K562 (cell line): ENCODE measurements at regions not wholly inside any gene's neighbourhood (a gene's known extent, or its start where the extent isn't known, plus 50 kb on each side); places are given as distances from the start of the nearest gene placed in this dataset.

Experiments used
- ATAC-seq: fragments of 200-7000 bp; cut with Tn5 transposase; 3 replicates; pipeline ENCODE4 v1.9.1; 2020; ENCODE audit warnings: moderate library complexity
- BruUV-seq: library from RNA; stranded (reverse); fragments of 400-500 nt; replicated peaks from 2 replicates; lab custom pipeline; 2021; lab: Mats Ljungman, UMichigan
- CTCF ChIA-PET: fragments of 300-600 bp; formaldehyde crosslinking; extraction: SDS; loops from one replicate; lab custom pipeline; 2021; ENCODE audit warnings: low intra/inter-chr PET ratio; lab: Yijun Ruan, JAX
- POLR2A ChIA-PET: fragments of 300-600, 350-650 bp; sonication (Branson Sonifier 250); formaldehyde crosslinking; extraction: SDS; loops from one replicate; lab custom pipeline; 2021; ENCODE audit warnings: antibody characterized with exemption, inconsistent platforms; lab: Yijun Ruan, JAX
- DNase-seq, 4 experiments: peaks; one replicate each; pipeline versions ENCODE4 v3.0.0 to v3.0.0-alpha.2; 2011 to 2018; ENCODE audit warnings: low spot score in 3 of 4, mixed read lengths in 3 of 4; ENCODE audit errors: extremely low read depth in 1 of 4
- FAIRE-seq: peaks from 2 replicates; lab custom pipeline; 2011; peaks lifted over from hg19 to GRCh38; lab: Jason Lieb, UNC
- H2AFZ ChIP-seq: 2 replicates; pipeline ENCODE4 v1.6.0; 2011; ENCODE audit warnings: low read depth, low read length, control low read depth, inconsistent platforms
- H3K27ac ChIP-seq: fragments of 200-600 bp; 3 replicates; pipeline ENCODE4 v1.8.0; 2011; ENCODE audit warnings: low read depth, mild to moderate bottlenecking, control low read depth, inconsistent platforms, low read length, moderate library complexity, mixed read lengths; ENCODE audit errors: extremely low read depth
- H3K27me3 ChIP-seq, 2 experiments: fragments of 300-600 bp in 1 of 2; 2 replicates in 1 of 2; 3 replicates in 1 of 2; pipeline versions ENCODE4 v1.6.0 to v1.8.0; 2011; ENCODE audit warnings: inconsistent platforms in 2 of 2, low read length in 2 of 2, mild to moderate bottlenecking in 1 of 2, mixed read lengths in 1 of 2, moderate library complexity in 1 of 2; ENCODE audit not compliant: control insufficient read depth in 2 of 2, insufficient read depth in 2 of 2
- H3K36me3 ChIP-seq: fragments of 300-600 bp; 3 replicates; pipeline ENCODE4 v1.8.0; 2011; ENCODE audit warnings: mild to moderate bottlenecking, low read length, inconsistent platforms; ENCODE audit not compliant: control insufficient read depth, insufficient read depth
- H3K4me1 ChIP-seq, 2 experiments: fragments of 200-600 bp in 1 of 2; replicated peaks in 1 of 2; 2 replicates in 1 of 2; 3 replicates in 1 of 2; pipeline versions ENCODE4 v1.5.1 to v1.8.0; 2011; ENCODE audit warnings: inconsistent platforms in 2 of 2, low read length in 2 of 2, mild to moderate bottlenecking in 1 of 2, mixed read lengths in 1 of 2, moderate library complexity in 1 of 2; ENCODE audit not compliant: control insufficient read depth in 2 of 2, insufficient read depth in 2 of 2
- H3K4me2 ChIP-seq: 2 replicates; pipeline ENCODE4 v1.6.1; 2011; ENCODE audit warnings: low read length, control low read depth, inconsistent platforms, mixed read lengths; ENCODE audit not compliant: insufficient read depth
- H3K4me3 ChIP-seq: fragments of 200-600 bp; sonication (generic), shearing (Covaris generic); 2 replicates; pipeline ENCODE4 v1.5.1; 2016; ENCODE audit warnings: control low read depth, inconsistent platforms
- H3K79me2 ChIP-seq: fragments of 200-600 bp; 3 replicates; pipeline ENCODE4 v1.8.0; 2011; ENCODE audit warnings: low read length, inconsistent platforms; ENCODE audit not compliant: control insufficient read depth, insufficient read depth
- H3K9ac ChIP-seq, 2 experiments: 2 replicates each; pipeline versions ENCODE4 v1.6.0 to v1.6.1; 2011; ENCODE audit warnings: low read depth in 2 of 2, low read length in 2 of 2, control low read depth in 1 of 2, inconsistent platforms in 1 of 2, mild to moderate bottlenecking in 1 of 2, mixed read lengths in 1 of 2; ENCODE audit not compliant: insufficient read depth in 1 of 2
- H3K9me1 ChIP-seq: one replicate; pipeline ENCODE4 v1.6.0; 2011; ENCODE audit warnings: inconsistent platforms, mild to moderate bottlenecking, low read length, moderate library complexity; ENCODE audit not compliant: control insufficient read depth, insufficient read depth
- H3K9me3 ChIP-seq: replicated peaks from 2 replicates; pipeline ENCODE4 v1.5.1; 2011; ENCODE audit warnings: low read depth, low read length, inconsistent platforms; ENCODE audit not compliant: control insufficient read depth, insufficient read depth
- H4K20me1 ChIP-seq: replicated peaks from 2 replicates; pipeline ENCODE4 v1.6.1; 2011; ENCODE audit warnings: low read length, inconsistent platforms, mixed read lengths; ENCODE audit not compliant: control insufficient read depth, insufficient read depth
- HOXB6 ChIP-seq: fragments of 250-450 bp; sonication (Bioruptor Pico); IDR thresholded peaks from 2 replicates; pipeline ENCODE4 v1.5.1; 2022; ENCODE audit warnings: mild to moderate bottlenecking, borderline replicate concordance
- MBD2 ChIP-seq: sonication (generic); IDR thresholded peaks from 2 replicates; pipeline ENCODE4 v1.6.1; 2016; ENCODE audit warnings: low read depth, borderline replicate concordance
- WGBS: fragments of 100-300 bp; shearing (Covaris generic); methylation state at CpG from one replicate; pipeline ENCODE4 v1.1.6; 2016; ENCODE audit warnings: low coverage, mixed read lengths; ENCODE audit not compliant: insufficient coverage; ENCODE audit errors: missing lambda C conversion rate; 5-methylcytosine and 5-hydroxymethylcytosine counted together
- in situ Hi-C: fragments of 300-500 bp; cut with MboI; formaldehyde crosslinking; loops from 4 replicates; pipeline ENCODE4 v1.15.0; 2018; ENCODE audit warnings: inconsistent platforms, mixed read lengths
- intact Hi-C: fragments of 100-400 bp; cut with micrococcal nuclease; formaldehyde crosslinking; loops from 2 replicates; pipeline ENCODE4 v1.14.2; 2022
- TF ChIP-seq, protein P1 (sequence below): sonication (generic); formaldehyde crosslinking; IDR thresholded peaks from 2 replicates; pipeline ENCODE4 v1.4.0; 2020; ENCODE audit warnings: mild to moderate bottlenecking, missing genetic modification reagents

DNA sequence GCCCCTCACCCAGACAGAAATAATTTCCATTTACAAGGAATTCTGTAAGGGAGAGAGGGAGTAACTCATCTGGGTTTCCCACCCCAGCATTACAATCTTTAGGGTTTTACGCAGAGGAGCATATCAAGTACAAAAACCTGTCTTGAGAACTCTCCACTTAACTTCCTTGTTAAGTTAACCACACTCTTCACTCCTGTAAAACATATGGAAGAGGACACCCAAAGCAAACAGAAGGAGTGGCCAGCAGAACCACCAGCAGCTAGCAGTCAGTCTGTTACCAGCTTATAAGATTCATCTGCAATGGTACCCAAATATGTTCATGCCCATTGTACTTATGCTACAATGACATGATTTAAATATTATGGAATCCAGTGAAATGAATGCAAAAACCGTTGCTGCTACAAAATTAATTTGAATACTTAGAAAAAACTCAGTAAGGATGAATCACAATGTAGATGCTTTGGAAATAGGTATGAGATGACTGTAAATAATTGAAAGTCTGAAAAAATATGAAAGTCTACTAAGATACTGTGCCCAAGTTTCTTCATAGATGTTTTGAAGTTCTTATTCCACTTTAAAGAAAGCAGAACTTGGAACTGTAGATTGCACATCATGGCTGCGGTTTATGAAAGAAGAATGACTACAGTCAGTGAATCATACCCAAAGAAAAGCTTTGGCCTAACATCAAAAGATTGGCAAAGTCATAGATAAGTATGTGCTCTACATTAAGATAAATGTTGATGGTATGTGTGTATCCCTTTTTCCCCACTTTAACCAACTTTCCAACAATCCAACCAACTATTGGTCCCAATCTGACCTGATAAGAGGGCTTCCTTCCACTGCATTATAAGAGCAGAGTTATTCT is 233.6 kb downstream of the ACTL7B start:
- Histone ChIP-seq H3K27ac (no peak overlapping the region), H2AFZ (no peak overlapping the region), H3K4me2 (no peak overlapping the region), H3K9me1 (no peaks in the 10 kb centered on the region), H3K4me3 (no peak overlapping the region), H3K79me2 (no peaks in the 10 kb centered on the region), H3K4me1 (peaks cover 0 to 4% of the 10 kb centered on the region in 2 experiments; a peak in 1 of 5 replicates), H3K9me3 (no peaks in the 10 kb centered on the region), H3K9ac (no peak overlapping the region), H3K36me3 (no peaks in the 10 kb centered on the region), H4K20me1 (no peaks in the 10 kb centered on the region), H3K27me3 (no peaks in the 10 kb centered on the region)
- intact Hi-C loops, result no loop called here
- POLR2A ChIA-PET, result interaction anchor here (1.7 kb wide), 1 partner anchor 14 kb away, joined by 3 read pairs; no protein-coding TSS in a partner anchor
- DNase-seq (no peak), ATAC-seq (no peak), FAIRE-seq (no peak)
- BruUV-seq, result no TSS peak
- in situ Hi-C loops, result no loop called here
- TF ChIP-seq, protein P1, sequence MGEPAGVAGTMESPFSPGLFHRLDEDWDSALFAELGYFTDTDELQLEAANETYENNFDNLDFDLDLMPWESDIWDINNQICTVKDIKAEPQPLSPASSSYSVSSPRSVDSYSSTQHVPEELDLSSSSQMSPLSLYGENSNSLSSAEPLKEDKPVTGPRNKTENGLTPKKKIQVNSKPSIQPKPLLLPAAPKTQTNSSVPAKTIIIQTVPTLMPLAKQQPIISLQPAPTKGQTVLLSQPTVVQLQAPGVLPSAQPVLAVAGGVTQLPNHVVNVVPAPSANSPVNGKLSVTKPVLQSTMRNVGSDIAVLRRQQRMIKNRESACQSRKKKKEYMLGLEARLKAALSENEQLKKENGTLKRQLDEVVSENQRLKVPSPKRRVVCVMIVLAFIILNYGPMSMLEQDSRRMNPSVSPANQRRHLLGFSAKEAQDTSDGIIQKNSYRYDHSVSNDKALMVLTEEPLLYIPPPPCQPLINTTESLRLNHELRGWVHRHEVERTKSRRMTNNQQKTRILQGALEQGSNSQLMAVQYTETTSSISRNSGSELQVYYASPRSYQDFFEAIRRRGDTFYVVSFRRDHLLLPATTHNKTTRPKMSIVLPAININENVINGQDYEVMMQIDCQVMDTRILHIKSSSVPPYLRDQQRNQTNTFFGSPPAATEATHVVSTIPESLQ, result no peak
- TF ChIP-seq MBD2, result no peak
- TF ChIP-seq HOXB6 (CRISPR knock-in tag), result no peak
- CTCF ChIA-PET, result no interaction called here
- 2% methylated on average over 3 of the region's 3 CpGs for WGBS
